ENCODE measurements at regions not wholly inside any gene's neighbourhood (a gene's known extent, or its start where the extent isn't known, plus 50 kb on each side); places are given as distances from the start of the nearest gene placed in this dataset.

- TF ChIP-seq ZNF211 (tag by site-specific recombination; IDR thresholded peaks at IDR 0.05; ENCODE audit: low read depth), result no peak
- no peak for TF ChIP-seq ZNF18 (tag by site-specific recombination; IDR thresholded peaks at IDR 0.05)
- no peak for TF ChIP-seq CTCF (tag by site-specific recombination; IDR thresholded peaks at IDR 0.05)
- no peak for TF ChIP-seq ZNF146 (tag by site-specific recombination; IDR thresholded peaks at IDR 0.05)
- TF ChIP-seq ZBTB26 (tag by site-specific recombination; optimal IDR thresholded peaks at IDR 0.05), result no peak
- TF ChIP-seq ZEB2 (tag by site-specific recombination; IDR thresholded peaks at IDR 0.05), result no peak
- no peak for TF ChIP-seq EGR2 (tag by site-specific recombination; IDR thresholded peaks at IDR 0.05; ENCODE audit: low read depth)
- TF ChIP-seq MZF1 (tag by site-specific recombination; IDR thresholded peaks at IDR 0.05; ENCODE audit: borderline replicate concordance), result no peak
These were observed 1393.9 kb upstream of the C9orf72 start for GRCh38 chr9:28967226-28967625.

Measured in HEK293 (cell line).